ENCODE measurements at regions not wholly inside any gene's neighbourhood (a gene's known extent, or its start where the extent isn't known, plus 50 kb on each side); places are given as distances from the start of the nearest gene placed in this dataset.

GRCh38 chr12:62194031-62194430, 66.2 kb upstream of the USP15 start:
- no peak for TF ChIP-seq CTCF (IDR thresholded peaks at IDR 0.05; ENCODE audit: poor library complexity, severe bottlenecking)
- TF ChIP-seq TAF1 (IDR thresholded peaks at IDR 0.05; ENCODE audit: low read depth), result no peak
- no peak for TF ChIP-seq POLR2AphosphoS5 (IDR thresholded peaks at IDR 0.05)
- no peak for TF ChIP-seq EP300 (conservative IDR thresholded peaks at IDR 0.05; ENCODE audit: poor library complexity, severe bottlenecking)
- TF ChIP-seq EZH2 (IDR thresholded peaks at IDR 0.05; ENCODE audit: borderline replicate concordance, insufficient read depth, low read length, poor library complexity, severe bottlenecking), result no peak

Measured in neural cell (in vitro differentiated cells).